ENCODE measurements at regions not wholly inside any gene's neighbourhood (a gene's known extent, or its start where the extent isn't known, plus 50 kb on each side); places are given as distances from the start of the nearest gene placed in this dataset.

GRCh38 chr10:108000365-108000764 is 835.9 kb upstream of the SORCS1 start:
- H3K27ac ChIP-seq (ENCODE audit: low read length): no peak overlapping the region
- H3K79me2 ChIP-seq (replicated peaks; ENCODE audit: insufficient read depth, low read length): no peaks in the 10 kb centered on the region
- H3K9me2 ChIP-seq (ENCODE audit: insufficient read depth, low read length): no peaks in the 10 kb centered on the region
- no peaks in the 10 kb centered on the region for H3K27me3 ChIP-seq (ENCODE audit: insufficient read depth, low read depth, low read length)
- H3K4me3 ChIP-seq (ENCODE audit: low read length): no peak overlapping the region
- H3K9ac ChIP-seq (ENCODE audit: low read length): no peak overlapping the region
- no peak overlapping the region for H3K4me2 ChIP-seq (ENCODE audit: low read length)
- no peaks in the 10 kb centered on the region for H3K9me3 ChIP-seq (ENCODE audit: low read length)
- TF ChIP-seq EP300 (conservative IDR thresholded peaks at IDR 0.05; ENCODE audit: poor library complexity, severe bottlenecking): no peak
- no peak for TF ChIP-seq MXI1 (conservative IDR thresholded peaks at IDR 0.05; ENCODE audit: poor library complexity, severe bottlenecking)
- no peak for TF ChIP-seq TAF1 (IDR thresholded peaks at IDR 0.05; ENCODE audit: low read depth)
- TF ChIP-seq RAD21 (conservative IDR thresholded peaks at IDR 0.05): no peak
- no peak for TF ChIP-seq POLR2AphosphoS5 (IDR thresholded peaks at IDR 0.05)
- no peak for TF ChIP-seq SMC3 (conservative IDR thresholded peaks at IDR 0.05; ENCODE audit: poor library complexity)
- TF ChIP-seq EZH2 (IDR thresholded peaks at IDR 0.05; ENCODE audit: borderline replicate concordance, insufficient read depth, low read length, poor library complexity, severe bottlenecking): no peak
- TF ChIP-seq CTCF (IDR thresholded peaks at IDR 0.05; ENCODE audit: poor library complexity, severe bottlenecking): no peak
- no peak for TF ChIP-seq REST (IDR thresholded peaks at IDR 0.05; ENCODE audit: borderline replicate concordance)
- H3F3A ChIP-seq (ENCODE audit: insufficient read depth, low read length, poor library complexity, severe bottlenecking): no peaks in the 10 kb centered on the region
- H2AFZ ChIP-seq (ENCODE audit: low read depth, low read length): no peak overlapping the region
- H3K36me3 ChIP-seq (ENCODE audit: insufficient read depth, low read length): no peaks in the 10 kb centered on the region
- H4K20me1 ChIP-seq (ENCODE audit: insufficient read depth): no peaks in the 10 kb centered on the region

GRCh38 chr10:107994621-107995270 is 830.2 kb upstream of the SORCS1 start:
- no peak overlapping the region for H2AFZ ChIP-seq (ENCODE audit: low read depth, low read length)
- H3K27me3 ChIP-seq (ENCODE audit: insufficient read depth, low read depth, low read length): no peaks in the 10 kb centered on the region
- no peaks in the 10 kb centered on the region for H3F3A ChIP-seq (ENCODE audit: insufficient read depth, low read length, poor library complexity, severe bottlenecking)
- H3K79me2 ChIP-seq (replicated peaks; ENCODE audit: insufficient read depth, low read length): no peaks in the 10 kb centered on the region
- no peaks in the 10 kb centered on the region for H3K36me3 ChIP-seq (ENCODE audit: insufficient read depth, low read length)
- H3K9ac ChIP-seq (ENCODE audit: low read length): no peak overlapping the region
- no peaks in the 10 kb centered on the region for H3K9me2 ChIP-seq (ENCODE audit: insufficient read depth, low read length)
- TF ChIP-seq EP300 (conservative IDR thresholded peaks at IDR 0.05; ENCODE audit: poor library complexity, severe bottlenecking): no peak
- no peak for TF ChIP-seq RAD21 (conservative IDR thresholded peaks at IDR 0.05)
- TF ChIP-seq CTCF (IDR thresholded peaks at IDR 0.05; ENCODE audit: poor library complexity, severe bottlenecking): no peak
- no peak for TF ChIP-seq POLR2AphosphoS5 (IDR thresholded peaks at IDR 0.05)
- H3K27ac ChIP-seq (ENCODE audit: low read length): no peak overlapping the region
- no peak overlapping the region for H3K4me2 ChIP-seq (ENCODE audit: low read length)
- no peak overlapping the region for H3K4me3 ChIP-seq (ENCODE audit: low read length)
- no peaks in the 10 kb centered on the region for H4K20me1 ChIP-seq (ENCODE audit: insufficient read depth)
- no peaks in the 10 kb centered on the region for H3K9me3 ChIP-seq (ENCODE audit: low read length)
